ENCODE measurements at regions not wholly inside any gene's neighbourhood (a gene's known extent, or its start where the extent isn't known, plus 50 kb on each side); places are given as distances from the start of the nearest gene placed in this dataset.
"Not testable (repeated sequence)": the region's sequence is repeated elsewhere in the genome, so short reads cannot be mapped to it uniquely, and the experiment has no call there.

DNA sequence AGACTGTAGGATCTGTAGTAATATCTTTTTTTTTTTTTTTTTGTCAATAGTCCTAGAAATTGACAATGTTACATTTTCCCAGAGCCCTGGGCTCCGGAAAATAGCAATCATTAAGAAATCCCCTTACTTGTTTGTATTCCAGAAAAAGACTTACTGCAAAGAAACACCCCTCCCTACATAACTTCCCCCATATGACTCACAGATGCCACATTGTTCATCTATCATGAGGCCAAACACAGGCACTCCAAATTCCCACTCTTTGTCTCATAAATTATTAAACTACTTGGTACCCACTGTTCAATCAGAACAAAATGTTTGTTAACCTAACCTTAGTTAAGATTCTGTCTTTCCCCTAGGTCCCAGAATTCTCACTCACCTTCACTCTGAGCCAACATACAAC lies 53.5 kb downstream of the TEX51 start:
- DNase-seq = no peak

DNA sequence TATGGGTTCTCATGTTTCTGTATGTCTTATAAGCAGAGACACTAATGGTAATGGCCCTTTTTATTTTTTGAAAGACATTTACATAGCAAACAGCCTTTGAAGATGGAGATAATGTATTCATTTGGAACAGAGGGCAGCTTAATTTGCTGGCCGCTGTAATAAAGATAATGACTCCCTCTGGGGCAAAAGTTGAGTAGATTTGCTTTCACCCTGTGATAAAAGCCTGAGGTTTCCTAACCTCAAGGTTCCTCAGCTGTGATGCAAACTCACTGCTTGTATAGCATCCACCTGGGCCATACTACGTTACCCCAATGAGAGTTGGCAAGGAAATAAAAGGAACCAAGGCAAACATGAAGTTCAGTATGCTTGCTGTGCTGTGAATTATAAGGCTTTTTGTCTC lies 54.8 kb downstream of the TEX51 start:
- DNase-seq = no peak

DNA sequence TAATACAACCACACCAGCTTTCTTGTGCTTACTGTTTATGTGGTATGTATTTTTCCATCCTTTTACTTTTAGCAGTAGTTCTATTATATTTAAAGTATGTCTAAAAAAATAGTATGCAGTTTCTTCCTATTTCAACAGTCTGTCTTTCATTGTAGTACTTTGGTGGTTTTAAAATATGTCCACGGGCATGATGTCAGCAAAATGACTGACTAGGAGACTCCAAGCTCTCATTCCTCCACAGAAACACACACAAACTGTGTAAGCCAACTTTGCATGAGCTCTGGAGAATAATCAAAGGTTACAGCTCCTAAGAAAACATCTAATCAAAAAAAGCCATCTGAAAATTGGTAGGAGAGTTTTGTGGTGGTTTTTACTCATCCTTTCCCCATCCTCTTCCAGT lies 56.1 kb downstream of the TEX51 start:
- DNase-seq = no peak

DNA sequence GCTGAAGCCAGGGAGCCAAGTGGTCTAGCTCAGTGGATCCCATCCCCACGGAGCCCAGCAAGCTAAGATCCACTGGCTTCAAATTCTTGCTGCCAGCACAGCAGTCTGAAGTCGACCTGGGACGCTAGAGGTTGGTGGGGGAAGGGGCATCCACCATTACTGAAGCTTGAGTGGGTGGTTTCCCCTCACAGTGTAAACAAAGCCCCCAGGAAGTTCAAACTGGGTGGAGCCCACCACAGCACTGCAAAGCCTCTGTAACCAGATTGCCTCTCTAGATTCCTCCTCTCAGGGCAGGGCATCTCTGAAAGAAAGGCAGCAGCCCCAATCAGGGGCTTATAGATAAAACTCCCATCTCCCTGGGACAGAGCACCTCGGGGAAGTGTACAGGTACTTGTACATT lies 58.1 kb downstream of the TEX51 start:
- not testable (repeated sequence) for DNase-seq

DNA sequence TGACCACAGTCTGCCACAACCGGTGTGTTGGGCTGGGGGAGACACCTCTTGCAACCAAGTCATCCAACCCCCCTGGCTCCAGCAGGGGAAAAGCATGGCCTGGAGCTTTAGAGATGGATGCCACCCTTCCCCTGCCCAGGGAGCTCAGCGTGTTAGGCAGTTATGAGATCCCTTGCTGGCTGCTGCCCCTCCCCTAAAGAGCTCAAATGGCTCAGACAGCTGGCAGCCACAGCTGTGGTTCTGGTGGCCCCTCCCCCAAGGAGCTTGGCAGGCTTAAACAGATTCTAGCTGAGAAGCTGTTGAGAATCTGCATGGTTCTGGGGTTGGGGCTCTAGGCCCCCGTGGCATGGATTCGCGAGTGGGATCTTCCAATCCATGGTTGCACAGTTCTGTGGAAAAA lies 64.7 kb downstream of the TEX51 start:
- DNase-seq = no peak

DNA sequence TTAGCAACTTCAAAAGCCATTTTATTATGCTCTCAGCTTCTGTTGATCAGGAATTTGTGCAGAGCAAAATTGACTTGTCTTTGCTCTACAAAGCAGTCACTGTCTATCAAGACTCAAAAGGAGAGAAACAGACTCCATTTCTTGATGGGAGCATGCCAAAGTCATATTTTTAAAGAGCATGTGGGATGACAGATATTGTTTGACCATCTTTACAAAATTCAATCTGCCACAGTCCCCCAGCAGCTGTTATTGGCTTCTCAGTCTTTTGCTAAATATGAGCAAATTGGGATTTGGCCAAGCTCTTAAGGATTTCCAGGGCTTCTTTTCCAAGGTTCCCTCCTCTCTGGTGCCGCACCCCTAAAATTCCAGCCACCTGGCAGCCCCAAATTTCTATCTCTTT lies 67.9 kb downstream of the TEX51 start:
- no peak for DNase-seq

DNA sequence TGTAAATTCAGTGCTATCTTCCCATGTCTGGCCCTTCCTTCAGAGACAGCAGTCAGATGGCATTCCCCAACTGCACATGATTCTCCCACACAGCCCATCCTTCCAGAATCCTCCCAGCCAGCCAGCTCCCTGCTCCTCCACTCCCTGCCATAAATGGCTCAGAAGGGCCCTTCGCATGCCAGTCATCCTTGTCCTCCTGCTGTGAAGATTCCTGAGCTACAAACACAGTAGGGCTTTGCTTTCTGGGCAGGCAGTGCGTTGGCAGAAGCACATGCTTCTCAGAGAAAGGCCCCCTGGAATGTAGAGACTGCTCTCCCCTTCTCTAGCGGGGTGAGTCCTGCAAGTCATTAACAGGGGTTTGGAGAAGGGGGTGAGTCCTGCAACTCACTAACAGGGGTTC lies 71.9 kb downstream of the TEX51 start:
- DNase-seq = no peak

DNA sequence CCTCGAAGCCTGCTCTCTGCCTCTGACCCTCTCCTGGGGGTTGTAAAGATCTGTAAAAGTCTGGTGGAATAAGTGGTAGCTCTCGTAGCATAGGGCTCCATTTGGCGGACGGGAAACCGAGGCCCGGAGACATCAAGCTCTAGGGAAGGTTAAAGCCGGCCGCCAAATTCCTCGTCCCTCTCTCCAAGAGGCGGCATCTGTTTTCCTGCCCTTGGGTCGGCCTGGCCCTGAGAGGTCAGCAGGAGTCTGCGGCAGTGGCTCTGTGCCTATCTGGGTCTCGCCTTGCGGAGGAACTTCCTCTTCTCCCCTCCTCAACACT lies 72.4 kb downstream of the TEX51 start:
- no peak for DNase-seq

DNA sequence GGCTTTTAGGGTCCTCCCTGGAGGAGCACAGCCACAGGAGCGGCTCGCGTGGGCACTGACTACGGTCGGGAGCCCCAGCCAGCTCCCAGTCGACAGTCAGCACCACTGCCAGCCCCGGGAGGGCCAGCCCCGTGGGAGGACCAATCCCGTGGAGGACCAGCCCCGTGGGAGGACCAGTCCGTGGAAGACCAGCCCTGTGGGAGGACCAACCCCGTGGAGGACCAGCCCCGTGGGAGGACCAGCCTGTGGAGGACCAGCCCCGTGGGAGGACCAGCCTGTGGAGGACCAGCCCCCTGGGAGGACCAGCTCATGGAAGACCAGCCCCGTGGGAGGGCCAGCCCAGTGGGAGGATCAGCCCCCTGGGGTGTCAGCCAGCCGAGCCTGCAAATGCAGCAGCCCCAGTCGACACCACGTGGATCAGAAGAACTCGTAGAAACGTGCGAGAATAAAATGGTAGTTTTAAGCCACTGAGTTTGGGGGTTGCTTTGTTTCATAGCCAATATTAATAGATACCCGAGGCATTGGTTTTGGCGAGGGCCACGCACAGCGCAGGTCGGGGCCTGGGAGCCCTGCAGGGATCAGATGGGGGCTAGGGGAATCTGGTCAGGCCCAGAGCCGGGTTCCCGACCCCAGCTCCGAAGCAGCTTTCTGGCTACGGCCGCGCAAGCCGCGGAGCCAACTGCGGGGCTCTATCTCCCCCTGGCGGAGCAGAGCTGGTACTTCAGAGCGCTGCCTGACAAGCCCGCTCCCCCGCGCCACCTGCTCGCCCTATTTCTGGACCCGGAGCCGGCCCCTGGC lies 73.0 kb downstream of the TEX51 start:
- peak; percentile 63 to 66 for DNase-seq

DNA sequence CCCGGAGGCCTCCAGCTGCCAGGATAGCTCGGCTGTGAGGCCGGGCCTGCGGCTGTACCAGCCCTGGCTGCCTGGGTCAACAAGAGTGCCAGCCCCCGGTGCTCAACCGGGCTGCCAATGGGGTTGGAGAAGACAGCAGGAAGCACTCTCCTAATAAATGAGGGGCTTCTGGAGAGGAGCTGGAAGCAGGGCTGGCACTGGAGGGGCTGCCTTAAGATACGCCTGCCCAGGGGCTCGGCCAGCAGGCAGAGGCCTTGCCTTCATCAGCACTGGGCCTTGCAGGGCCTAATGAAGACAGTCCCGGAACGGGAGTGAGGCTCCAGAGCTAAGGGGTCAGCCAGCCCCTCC lies 73.6 kb downstream of the TEX51 start:
- DNase-seq = no peak

DNA sequence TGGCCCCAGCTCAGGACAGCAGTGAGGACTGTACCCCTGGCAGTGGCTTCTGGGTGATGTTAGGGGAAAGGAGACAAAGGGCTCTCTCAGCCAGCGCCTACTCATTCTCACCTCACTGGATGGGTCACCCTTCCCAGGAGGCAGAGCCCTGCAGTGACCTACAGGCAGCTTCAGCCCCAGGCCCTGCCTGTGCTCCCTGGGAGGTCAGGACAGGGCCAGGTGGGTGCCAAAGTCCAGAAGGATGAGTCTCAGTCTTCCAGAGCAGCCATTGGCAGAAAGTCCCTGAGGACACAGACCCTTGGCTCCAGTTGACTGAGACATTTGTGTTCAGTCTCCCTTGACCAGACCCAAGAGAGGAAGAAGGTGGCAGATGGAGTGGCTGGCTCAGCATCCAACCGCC lies 75.1 kb downstream of the TEX51 start:
- DNase-seq = no peak

DNA sequence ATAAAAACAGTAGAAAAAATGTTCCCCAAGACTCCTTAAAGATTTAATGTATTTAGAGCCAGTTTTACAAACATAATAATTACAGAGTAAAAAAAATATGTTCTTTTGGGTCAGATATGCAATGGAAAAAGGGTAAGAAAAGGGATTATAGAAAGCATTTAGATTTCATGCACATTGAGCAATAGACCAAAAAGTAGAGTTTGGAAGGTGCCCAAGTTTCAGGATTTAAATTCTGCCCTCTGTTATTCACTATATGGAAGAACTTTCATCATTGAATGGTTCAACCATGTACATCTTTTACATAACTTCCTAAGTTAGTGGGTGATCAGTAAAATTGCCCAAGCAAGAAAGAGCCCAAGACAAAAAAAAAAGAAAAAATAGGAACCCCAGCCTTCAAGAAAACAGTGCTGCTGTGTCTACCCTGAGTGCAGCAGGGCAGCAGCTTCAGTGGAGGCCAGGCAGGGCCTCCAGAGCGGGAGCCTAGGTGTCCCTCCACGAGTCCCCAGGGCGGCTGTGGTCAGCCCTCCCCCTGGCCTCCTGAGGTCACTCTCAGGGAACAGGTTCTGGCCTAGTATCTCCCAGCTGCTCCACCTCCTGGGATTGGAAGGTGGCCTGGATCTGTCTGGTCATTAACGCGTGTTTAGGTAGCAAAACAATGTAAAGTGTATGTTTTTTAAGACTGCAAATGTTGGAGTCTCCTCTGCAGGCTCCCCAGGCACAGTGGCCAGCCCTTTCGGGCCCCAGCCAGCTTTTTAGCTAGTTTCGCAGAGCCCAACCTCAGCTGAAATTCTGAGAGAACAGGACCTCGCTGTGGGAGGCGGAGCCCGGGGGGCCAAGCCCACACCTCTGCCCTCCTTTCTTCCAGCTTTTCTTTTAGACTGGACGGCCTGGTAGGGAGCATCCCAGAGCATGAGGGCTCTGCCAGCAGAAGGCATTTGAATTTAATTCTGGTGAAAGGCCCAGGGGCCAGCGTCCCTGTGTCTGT lies 77.3 kb downstream of the TEX51 start:
- no peak for DNase-seq

DNA sequence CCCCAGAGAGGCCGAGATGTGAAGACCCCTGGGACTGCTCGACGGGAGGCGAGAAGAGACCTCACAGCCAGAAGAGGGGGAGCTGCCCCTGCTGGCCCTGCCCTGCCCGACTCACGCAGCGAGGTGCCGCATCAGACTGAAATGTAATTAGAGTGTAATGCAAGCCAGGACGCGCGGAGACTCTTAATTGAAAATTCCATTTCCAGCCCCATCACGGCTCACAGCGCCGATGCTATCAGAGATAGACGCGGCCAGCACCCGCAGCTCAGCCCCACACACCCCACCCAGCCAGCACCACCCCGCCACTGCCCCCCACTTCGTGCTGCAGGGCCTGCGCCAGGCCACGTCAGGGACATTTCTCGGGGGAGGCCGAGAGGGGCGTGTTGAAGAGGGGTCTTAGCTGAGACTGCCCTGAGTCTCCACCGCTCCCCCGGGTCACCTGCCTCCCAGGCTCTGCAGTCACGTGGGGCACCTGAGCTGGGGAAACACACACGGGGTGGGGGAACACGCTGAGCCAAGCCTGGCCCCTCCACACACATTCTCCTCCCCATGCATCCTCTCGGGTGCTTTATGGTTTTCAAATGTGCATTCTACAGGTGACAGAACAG lies 78.1 kb downstream of the TEX51 start:
- DNase-seq = no peak

DNA sequence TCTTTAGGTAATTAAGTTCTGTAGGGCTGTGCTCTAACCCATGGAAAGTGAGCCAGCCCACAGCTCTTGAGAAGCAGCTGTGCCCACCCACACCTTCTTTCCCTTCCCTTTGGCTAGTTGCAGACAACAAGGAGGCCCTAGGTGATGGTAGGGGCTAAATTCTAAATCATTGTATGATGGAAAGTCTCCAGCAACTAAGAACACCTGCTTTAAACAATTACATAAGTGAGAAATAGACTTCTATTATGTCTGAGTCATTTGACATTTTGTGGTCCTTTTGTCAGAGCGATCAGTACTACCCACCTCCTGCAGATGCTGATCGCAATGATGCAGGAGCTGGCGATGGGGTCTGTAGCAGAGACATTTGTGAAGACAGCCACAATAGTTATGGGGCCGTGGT lies 79.6 kb downstream of the TEX51 start:
- DNase-seq = no peak

DNA sequence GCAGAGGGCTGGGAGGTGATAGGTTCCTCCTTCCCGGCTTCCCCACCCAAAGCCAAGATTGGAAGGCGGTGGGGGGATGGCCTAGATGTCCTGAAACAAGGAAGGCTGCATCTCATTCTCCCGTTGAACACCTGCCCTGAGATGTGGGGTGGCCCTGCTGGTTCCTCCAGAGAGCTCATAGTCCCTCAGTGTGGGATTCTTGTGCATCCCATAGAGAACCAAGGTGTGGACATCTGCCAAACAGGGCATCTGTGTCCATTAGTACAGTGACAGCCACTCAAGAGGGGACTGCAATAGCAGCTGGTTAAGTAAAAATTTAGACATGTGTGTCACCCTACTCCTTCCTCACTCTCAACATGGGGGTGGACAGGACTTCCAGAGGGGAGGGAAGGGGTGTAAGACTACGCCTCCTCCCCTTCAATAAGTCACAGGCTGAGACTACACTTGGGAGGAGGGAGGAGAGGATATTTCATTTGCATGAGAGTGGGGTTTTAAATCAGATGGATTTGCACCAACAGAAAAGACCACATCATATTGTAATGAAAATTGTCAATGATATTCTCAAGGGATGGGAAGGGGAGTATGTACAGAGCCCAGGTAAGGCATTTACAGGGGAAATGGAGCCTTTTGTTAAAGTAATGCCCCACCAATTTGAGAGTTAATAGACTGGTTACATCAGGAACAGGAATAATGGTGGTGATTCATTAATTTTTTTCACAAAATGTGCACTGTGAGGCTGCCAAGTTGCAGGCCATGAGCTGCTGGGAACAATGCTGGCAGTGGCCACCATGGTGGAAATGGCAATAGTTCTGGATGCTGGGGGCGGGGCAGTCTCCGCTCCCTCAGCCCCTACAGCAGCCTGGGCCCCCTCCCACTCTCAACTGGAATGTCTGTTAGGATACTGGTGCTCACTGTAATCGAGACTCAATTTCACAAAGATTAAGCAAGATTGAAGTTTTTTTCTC lies 80.6 kb downstream of the TEX51 start:
- no peak for DNase-seq

DNA sequence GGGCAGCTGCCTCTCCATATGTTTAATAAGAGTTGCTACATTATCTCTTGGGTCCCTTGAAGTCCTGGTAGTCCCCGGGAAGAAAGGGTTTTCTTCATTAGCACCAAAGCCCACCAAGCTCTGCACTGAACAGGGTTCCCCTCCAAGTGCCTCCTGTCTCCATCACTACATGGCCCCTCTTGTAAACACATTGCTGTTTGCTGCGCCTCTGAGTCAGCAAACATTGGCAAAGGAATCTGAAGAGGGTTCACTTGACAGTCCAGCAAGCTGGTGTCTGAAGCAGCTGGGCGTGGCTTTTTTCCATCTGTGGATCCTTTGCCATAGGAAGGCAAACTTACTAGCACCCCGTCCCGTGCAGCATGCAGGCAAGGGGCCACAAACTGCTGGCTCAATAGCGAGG lies 82.8 kb downstream of the TEX51 start:
- no peak for DNase-seq

DNA sequence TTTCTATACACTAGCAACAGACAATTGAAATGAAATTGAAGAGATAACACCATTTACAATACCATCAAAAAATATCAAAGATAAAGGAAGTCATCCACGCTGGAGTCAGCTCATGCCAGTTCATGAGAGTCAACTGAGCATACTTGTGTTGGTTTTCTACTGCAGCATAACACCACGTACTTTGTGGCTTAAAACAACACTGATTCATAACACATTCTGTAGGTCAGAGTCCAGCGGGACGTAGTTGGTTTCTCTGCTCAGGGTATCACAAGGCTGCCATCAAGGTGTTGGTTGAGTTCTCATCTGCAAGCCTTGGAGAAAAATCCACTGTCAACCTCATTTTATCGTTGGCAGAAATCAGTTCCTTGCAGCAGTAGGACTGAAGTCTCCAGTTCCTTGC lies 84.2 kb downstream of the TEX51 start:
- DNase-seq = no peak

DNA sequence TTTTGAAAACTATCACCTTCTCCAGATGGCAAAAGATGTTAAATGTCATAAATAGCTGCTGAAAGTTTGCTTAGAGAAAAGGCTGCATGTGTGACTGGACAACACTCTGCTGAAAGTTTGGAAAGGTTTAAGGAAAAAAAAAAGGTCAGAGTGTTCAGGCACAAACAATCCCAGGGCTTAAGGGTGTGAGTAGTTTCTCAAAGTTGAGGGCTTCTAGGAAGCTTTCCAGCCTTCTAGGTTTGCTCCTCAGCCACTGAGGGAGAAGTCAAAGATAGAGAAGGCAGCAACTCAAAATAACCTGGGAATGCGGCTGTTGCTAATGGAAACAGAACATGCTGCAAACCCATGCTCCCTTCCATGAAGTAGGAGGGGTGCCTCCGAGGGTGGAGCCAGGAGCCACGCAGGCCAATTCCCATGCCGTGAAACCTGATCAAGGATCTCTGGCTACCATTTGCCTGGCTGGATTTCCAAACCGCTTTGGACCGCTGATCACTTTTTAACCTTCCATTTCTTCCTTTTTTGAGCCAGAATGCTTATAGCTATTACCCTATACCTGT lies 88.0 kb downstream of the TEX51 start:
- no peak for DNase-seq

DNA sequence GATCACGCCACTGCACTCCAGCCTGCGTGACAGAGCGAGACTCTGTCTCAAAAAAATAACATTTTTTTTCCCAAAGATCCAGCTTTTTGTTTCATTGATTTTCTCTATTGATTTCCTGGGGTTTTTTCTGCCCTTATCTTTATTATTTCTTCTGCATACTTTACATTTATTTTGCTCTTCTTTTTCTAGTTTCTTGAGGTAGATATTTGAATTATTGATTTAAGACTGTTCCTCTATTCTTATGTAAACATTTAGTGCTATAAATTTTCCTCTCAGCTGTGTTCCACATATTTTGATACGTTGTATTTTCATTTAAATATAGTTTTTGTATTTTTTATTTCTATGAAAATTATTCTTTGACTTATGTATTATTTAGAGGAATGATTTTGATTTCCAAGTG lies 89.8 kb downstream of the TEX51 start:
- DNase-seq = no peak

DNA sequence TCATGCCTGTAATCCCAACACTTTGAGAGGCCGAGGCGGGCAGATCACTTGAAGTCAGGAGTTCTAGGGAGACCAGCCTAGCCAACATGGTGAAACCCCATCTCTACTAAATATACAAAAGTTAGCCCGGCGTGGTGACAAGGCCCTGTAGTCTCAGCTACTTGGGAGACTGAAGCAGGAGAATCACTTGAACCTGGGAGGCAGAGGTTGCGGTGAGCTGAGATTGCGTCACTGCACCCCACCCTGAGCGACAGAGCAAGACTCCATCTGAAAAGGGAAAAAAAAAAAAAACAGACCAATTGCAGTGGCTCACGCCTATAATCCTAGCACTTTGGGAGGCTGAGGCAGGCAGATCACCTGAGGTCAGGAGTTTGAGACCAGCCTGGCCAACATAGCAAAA lies 90.4 kb downstream of the TEX51 start:
- DNase-seq = not testable (repeated sequence)

DNA sequence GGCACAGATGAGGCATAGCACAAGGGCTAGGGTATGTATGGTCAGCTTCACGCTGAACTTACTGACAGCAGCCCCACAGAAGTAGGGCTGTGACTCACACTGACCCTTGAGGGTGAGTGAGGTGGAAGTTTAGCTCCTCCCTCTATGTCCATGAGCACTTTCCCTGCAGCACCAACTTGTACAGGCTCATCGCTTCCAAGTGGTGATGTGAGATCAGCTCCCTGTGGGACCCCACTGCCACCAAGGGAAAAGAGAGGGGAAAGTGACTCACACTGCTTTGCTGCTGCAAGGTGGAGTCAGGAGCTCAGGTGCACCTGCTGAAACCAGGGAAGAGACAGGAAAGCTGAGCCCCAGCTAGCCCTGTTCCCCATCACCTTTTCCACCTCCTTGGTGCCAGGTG lies 91.5 kb downstream of the TEX51 start:
- no peak for DNase-seq

All from CD4-positive, alpha-beta T cell treated with Interleukin-4 for 1 hour (primary cell).